Uterus (tissue), 3 donors: ENCODE measurements at regions not wholly inside any gene's neighbourhood (a gene's known extent, or its start where the extent isn't known, plus 50 kb on each side); places are given as distances from the start of the nearest gene placed in this dataset.

ENCODE experiments used
- DNase-seq, 2 donors: peaks; one replicate each; pipeline ENCODE4 v3.0.0-alpha.2; 2019 to 2020
- H3K27ac ChIP-seq, 2 donors: fragments of 200-600 bp; sonication (generic); 1 replicate in 1 of 2; 2 replicates in 1 of 2; pipeline ENCODE4 v1.5.1; 2016 to 2018
- H3K27me3 ChIP-seq, 2 donors: fragments of 200-600 bp; sonication (generic); one replicate each; pipeline ENCODE4 v1.5.1; 2018 to 2019; ENCODE audit warnings: control low read depth in 1 of 2
- H3K36me3 ChIP-seq, 2 donors: fragments of 200-600 bp; sonication (generic); one replicate each; pipeline ENCODE4 v1.5.1; 2019; ENCODE audit warnings: control low read depth in 1 of 2
- H3K4me1 ChIP-seq, 2 donors: fragments of 200-600 bp; sonication (generic); one replicate each; pipeline ENCODE4 v1.5.1; 2018 to 2019; ENCODE audit warnings: control low read depth in 1 of 2
- H3K4me3 ChIP-seq, 2 donors: fragments of 200-600 bp; sonication (generic); 1 replicate in 1 of 2; 2 replicates in 1 of 2; pipeline ENCODE4 v1.5.1; 2018 to 2019; ENCODE audit warnings: mild to moderate bottlenecking in 1 of 2
- H3K9me3 ChIP-seq, 2 donors: fragments of 200-600 bp; sonication (generic); one replicate each; pipeline ENCODE4 v1.5.1; 2019; ENCODE audit warnings: control low read depth in 1 of 2
- POLR2A ChIP-seq, 2 donors: fragments of 450-650 bp; IDR thresholded peaks; one replicate each; pipeline ENCODE4 v1.6.1; 2016; ENCODE audit warnings: antibody characterized with exemption in 2 of 2, mild to moderate bottlenecking in 1 of 2, moderate library complexity in 1 of 2
- intact Hi-C: fragments of 100-400 bp; cut with DNase I; formaldehyde crosslinking; loops from one replicate; pipeline ENCODE4 v1.15.1; 2023; ENCODE audit warnings: low total_unique reads
- TF ChIP-seq, protein P1 (sequence below), 4 experiments: fragments of 200-600 bp in 2 of 4; fragments of 450-650 bp in 2 of 4; sonication (generic) in 2 of 4; IDR thresholded peaks; one replicate each; pipeline ENCODE4 v1.5.1; 2016 to 2019; ENCODE audit warnings: antibody characterized with exemption in 4 of 4, mild to moderate bottlenecking in 2 of 4, moderate library complexity in 1 of 4
- donor health status: DM: yes; HTN: yes; CAD: no.

DNA sequence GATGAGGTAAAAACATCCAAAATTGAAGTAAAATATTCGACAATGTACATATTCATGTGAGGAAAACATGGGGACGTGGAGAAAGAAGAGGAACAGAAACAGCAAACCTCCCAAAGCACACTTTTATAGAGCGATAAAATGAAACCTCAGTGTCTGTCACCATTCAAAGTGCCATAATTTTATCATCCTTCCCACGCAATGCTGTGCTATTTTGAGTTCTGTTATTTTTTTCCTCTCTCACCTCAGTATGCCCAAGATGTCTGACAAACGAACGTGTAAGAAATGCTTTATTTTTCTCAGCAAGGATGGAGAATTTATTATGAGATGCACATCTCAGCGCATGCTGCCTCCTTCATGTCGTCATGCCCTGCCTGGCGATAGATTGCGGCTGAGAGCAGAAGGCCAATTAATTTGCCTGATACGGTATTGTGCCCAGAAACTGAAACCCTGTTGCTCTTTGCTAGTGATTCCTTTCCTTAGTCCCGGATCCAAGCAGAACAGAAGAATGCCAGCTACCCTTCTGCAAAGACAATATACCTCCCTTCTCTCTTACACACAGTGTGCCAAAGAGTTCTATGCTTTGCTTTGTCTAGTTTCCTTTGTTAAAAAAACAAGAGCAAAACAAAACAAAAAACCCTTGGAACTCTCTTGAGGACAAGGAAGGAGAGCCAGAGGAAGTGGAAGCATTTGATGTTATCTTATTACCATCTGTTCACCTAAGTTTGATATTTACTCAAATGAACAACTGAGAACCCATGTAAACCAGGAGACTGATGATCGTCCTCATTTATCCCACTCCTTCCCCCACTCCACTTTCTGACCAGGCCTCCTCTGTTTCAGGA is 192.4 kb downstream of the SEMA6A start:
- H3K27ac ChIP-seq: peak overlapping the region in 1 of 2 donors; percentile 40
- no peaks in the 10 kb centered on the region for H3K9me3 ChIP-seq
- no peaks in the 10 kb centered on the region for H3K4me1 ChIP-seq
- intact Hi-C loops: no loop called here
- H3K36me3 ChIP-seq: no peaks in the 10 kb centered on the region
- H3K4me3 ChIP-seq: no peak overlapping the region
- TF ChIP-seq, protein P1, sequence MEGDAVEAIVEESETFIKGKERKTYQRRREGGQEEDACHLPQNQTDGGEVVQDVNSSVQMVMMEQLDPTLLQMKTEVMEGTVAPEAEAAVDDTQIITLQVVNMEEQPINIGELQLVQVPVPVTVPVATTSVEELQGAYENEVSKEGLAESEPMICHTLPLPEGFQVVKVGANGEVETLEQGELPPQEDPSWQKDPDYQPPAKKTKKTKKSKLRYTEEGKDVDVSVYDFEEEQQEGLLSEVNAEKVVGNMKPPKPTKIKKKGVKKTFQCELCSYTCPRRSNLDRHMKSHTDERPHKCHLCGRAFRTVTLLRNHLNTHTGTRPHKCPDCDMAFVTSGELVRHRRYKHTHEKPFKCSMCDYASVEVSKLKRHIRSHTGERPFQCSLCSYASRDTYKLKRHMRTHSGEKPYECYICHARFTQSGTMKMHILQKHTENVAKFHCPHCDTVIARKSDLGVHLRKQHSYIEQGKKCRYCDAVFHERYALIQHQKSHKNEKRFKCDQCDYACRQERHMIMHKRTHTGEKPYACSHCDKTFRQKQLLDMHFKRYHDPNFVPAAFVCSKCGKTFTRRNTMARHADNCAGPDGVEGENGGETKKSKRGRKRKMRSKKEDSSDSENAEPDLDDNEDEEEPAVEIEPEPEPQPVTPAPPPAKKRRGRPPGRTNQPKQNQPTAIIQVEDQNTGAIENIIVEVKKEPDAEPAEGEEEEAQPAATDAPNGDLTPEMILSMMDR (IDR thresholded peaks at IDR 0.05): no peak
- TF ChIP-seq POLR2A (IDR thresholded peaks at IDR 0.05): no peak
- DNase-seq: no peak
- H3K27me3 ChIP-seq: no peaks in the 10 kb centered on the region

DNA sequence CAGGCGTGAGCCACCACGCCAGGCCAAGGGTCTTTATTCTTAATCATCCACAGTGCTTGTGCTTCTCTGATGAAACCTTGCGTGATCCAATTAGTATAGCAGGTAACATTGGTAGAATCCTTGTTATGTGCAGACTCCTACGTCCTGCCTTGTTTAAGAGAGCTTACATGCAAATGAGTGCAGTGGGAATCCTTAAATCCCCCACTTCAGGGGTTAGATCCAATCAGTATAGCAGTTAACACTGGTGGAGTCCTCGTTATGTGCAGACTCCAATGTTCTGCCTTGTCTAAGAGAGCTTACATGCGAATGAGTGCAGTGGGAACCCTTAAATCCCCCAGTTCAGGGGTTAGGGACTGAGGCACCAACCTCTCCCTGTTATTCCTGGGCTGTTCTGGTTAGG is 193.4 kb downstream of the SEMA6A start:
- Histone ChIP-seq H3K27me3 (no peaks in the 10 kb centered on the region), H3K4me3 (no peak overlapping the region), H3K27ac (no peak overlapping the region), H3K36me3 (no peaks in the 10 kb centered on the region), H3K9me3 (no peaks in the 10 kb centered on the region), H3K4me1 (no peaks in the 10 kb centered on the region)
- intact Hi-C loops: no loop called here
- no peak for TF ChIP-seq POLR2A (IDR thresholded peaks at IDR 0.05)
- TF ChIP-seq, protein P1 (IDR thresholded peaks at IDR 0.05): no peak
- DNase-seq: no peak

DNA sequence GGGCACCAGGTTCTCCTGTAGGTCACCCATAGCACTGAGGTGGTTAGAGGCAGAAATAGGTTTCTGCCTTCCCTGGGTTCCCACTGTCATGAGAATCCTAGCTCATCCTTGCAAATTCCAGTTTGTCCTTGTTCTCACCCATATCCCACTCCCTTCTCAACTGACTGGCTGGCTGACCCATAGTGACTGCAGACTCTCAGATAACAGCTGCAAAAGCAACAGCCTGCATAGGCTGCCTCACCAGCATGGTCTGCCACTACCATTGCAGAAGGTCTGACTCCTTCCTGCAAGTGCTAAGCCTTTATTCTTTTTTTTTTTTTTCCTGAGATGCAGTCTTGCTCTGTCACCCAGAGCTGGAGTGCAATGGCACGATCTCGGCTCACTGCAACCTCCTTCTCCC is 194.0 kb downstream of the SEMA6A start:
- no peak overlapping the region for H3K27ac ChIP-seq
- H3K9me3 ChIP-seq: no peaks in the 10 kb centered on the region
- no peaks in the 10 kb centered on the region for H3K36me3 ChIP-seq
- no peak for TF ChIP-seq POLR2A (IDR thresholded peaks at IDR 0.05)
- TF ChIP-seq, protein P1 (IDR thresholded peaks at IDR 0.05): no peak
- no peaks in the 10 kb centered on the region for H3K4me1 ChIP-seq
- no peak overlapping the region for H3K4me3 ChIP-seq
- no peaks in the 10 kb centered on the region for H3K27me3 ChIP-seq
- intact Hi-C loops: no loop called here
- no peak for DNase-seq

DNA sequence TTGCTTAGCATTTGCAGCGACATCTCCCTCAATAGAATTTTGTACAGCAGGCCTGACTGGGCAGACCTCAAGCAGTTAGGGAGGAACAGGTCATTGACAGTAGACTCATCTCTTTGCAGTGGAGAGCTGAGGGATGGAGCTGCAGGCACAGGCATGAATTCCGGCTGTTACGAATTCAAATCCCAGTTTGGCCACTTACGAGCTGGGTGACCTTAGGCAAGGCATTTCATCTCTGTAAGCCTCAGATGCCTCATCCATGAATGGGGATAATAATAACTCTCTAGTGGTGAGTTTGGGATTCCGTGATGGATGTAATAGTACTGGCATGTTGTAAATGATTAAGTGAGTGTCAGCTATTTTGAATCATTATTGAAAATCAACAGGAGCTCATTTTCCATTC is 195.3 kb downstream of the SEMA6A start:
- Histone ChIP-seq H3K4me1 (no peaks in the 10 kb centered on the region), H3K9me3 (no peaks in the 10 kb centered on the region), H3K27me3 (no peaks in the 10 kb centered on the region), H3K36me3 (no peaks in the 10 kb centered on the region), H3K4me3 (no peak overlapping the region), H3K27ac (no peak overlapping the region)
- DNase-seq: no peak
- TF ChIP-seq, protein P1 (IDR thresholded peaks at IDR 0.05): no peak
- no peak for TF ChIP-seq POLR2A (IDR thresholded peaks at IDR 0.05)
- intact Hi-C loops: no loop called here

DNA sequence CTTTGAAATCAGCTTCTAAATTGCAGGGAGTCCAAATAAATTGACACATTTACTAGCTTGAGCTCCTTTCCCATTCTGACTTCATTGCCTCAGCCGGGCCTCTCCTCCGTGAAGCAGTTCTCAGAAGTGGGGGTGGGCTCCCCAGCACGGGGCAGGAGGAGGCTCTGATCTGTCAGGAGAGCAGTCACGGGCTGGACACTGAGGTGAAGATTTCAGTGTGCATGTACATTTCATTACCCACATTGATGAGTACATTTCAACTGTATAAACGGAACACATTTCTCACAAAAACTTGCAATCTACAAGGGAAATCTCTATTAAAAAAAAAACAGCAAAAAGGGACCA is 195.9 kb downstream of the SEMA6A start:
- H3K27ac ChIP-seq: no peak overlapping the region

More for the DNA sequence above, 195.9 kb downstream of the SEMA6A start:
- intact Hi-C loops: no loop called here
- no peaks in the 10 kb centered on the region for H3K36me3 ChIP-seq
- no peaks in the 10 kb centered on the region for H3K9me3 ChIP-seq
- H3K27me3 ChIP-seq: no peaks in the 10 kb centered on the region
- no peak overlapping the region for H3K4me3 ChIP-seq
- no peak for TF ChIP-seq POLR2A (IDR thresholded peaks at IDR 0.05)
- TF ChIP-seq, protein P1 (IDR thresholded peaks at IDR 0.05): no peak
- DNase-seq: no peak
- no peaks in the 10 kb centered on the region for H3K4me1 ChIP-seq
